IMR-90 (cell line): ENCODE measurements at regions not wholly inside any gene's neighbourhood (a gene's known extent, or its start where the extent isn't known, plus 50 kb on each side); places are given as distances from the start of the nearest gene placed in this dataset.

Experiments
- BHLHE40 ChIP-seq: fragments of 150-350 bp; IDR thresholded peaks from 2 replicates; pipeline ENCODE4 v1.6.1; 2016; ENCODE audit warnings: mild to moderate bottlenecking, low read depth, low read length
- CEBPB ChIP-seq: IDR thresholded peaks from 2 replicates; pipeline ENCODE4 v1.6.1; 2012; ENCODE audit warnings: low read depth, low read length, improper control_type of control experiment
- CTCF ChIP-seq: conservative IDR thresholded peaks from 2 replicates; pipeline ENCODE4 v1.5.1; 2012; ENCODE audit warnings: mild to moderate bottlenecking, low read depth, low read length, improper control_type of control experiment
- MAFK ChIP-seq: IDR thresholded peaks from 2 replicates; pipeline ENCODE4 v1.6.1; 2012; ENCODE audit warnings: low read depth, low read length, improper control_type of control experiment
- MXI1 ChIP-seq: IDR thresholded peaks from 2 replicates; pipeline ENCODE4 v1.6.1; 2012; ENCODE audit warnings: low read depth, mild to moderate bottlenecking, low read length, moderate library complexity, borderline replicate concordance
- NFE2L2 ChIP-seq: fragments of 150-350 bp; IDR thresholded peaks from 2 replicates; pipeline ENCODE4 v1.6.1; 2016; ENCODE audit warnings: low read depth, mild to moderate bottlenecking, low read length
- POLR2A ChIP-seq: IDR thresholded peaks from 2 replicates; pipeline ENCODE4 v1.6.1; 2012; ENCODE audit warnings: mild to moderate bottlenecking, low read depth, low read length
- RCOR1 ChIP-seq: IDR thresholded peaks from 2 replicates; pipeline ENCODE4 v1.6.1; 2012; ENCODE audit warnings: mild to moderate bottlenecking, low read length, improper control_type of control experiment; ENCODE audit not compliant: insufficient replicate concordance
- RFX5 ChIP-seq: IDR thresholded peaks from 2 replicates; pipeline ENCODE4 v1.8.0; 2012; ENCODE audit warnings: low read depth, mild to moderate bottlenecking, low read length, moderate library complexity
- SMC3 ChIP-seq: fragments of 150-350 bp; IDR thresholded peaks from 2 replicates; pipeline ENCODE4 v1.6.1; 2016; ENCODE audit warnings: low read depth, mild to moderate bottlenecking, antibody characterized with exemption, low read length, moderate library complexity

GRCh38 chr7:14083761-14084160 lies 94.3 kb upstream of the ETV1 start:
- TF ChIP-seq CTCF (no peak), POLR2A (no peak), NFE2L2 (no peak), RCOR1 (no peak), MAFK (no peak), RFX5 (no peak), MXI1 (no peak), SMC3 (no peak), BHLHE40 (no peak), CEBPB (no peak)
